ENCODE measurements at regions not wholly inside any gene's neighbourhood (a gene's known extent, or its start where the extent isn't known, plus 50 kb on each side); places are given as distances from the start of the nearest gene placed in this dataset.

GRCh38 chr11:39113606-39114005 lies 2345.8 kb downstream of the LRRC4C start:
- DNase-seq (ENCODE audit: insufficient read length) (no peak), FAIRE-seq (no peak)
- TF ChIP-seq POLR2A (IDR thresholded peaks at IDR 0.05; ENCODE audit: low read depth, low read length) (no peak), POLR2AphosphoS5 (IDR thresholded peaks at IDR 0.05; ENCODE audit: low read depth, low read length) (no peak), TAF1 (IDR thresholded peaks at IDR 0.05; ENCODE audit: borderline replicate concordance, low read depth, low read length) (no peak)

GRCh38 chr11:39102236-39102635 lies 2357.2 kb downstream of the LRRC4C start:
- no peak for TF ChIP-seq POLR2AphosphoS5 (IDR thresholded peaks at IDR 0.05; ENCODE audit: low read depth, low read length)
- no peak for TF ChIP-seq POLR2A (IDR thresholded peaks at IDR 0.05; ENCODE audit: low read depth, low read length)
- TF ChIP-seq TAF1 (IDR thresholded peaks at IDR 0.05; ENCODE audit: borderline replicate concordance, low read depth, low read length), result no peak
- FAIRE-seq, result no peak
- no peak for DNase-seq (ENCODE audit: insufficient read length)

GRCh38 chr11:39078465-39078864 lies 2381.0 kb downstream of the LRRC4C start:
- no peak for FAIRE-seq
- no peak for TF ChIP-seq TAF1 (IDR thresholded peaks at IDR 0.05; ENCODE audit: borderline replicate concordance, low read depth, low read length)
- TF ChIP-seq POLR2A (IDR thresholded peaks at IDR 0.05; ENCODE audit: low read depth, low read length), result no peak
- TF ChIP-seq POLR2AphosphoS5 (IDR thresholded peaks at IDR 0.05; ENCODE audit: low read depth, low read length), result no peak

DNA sequence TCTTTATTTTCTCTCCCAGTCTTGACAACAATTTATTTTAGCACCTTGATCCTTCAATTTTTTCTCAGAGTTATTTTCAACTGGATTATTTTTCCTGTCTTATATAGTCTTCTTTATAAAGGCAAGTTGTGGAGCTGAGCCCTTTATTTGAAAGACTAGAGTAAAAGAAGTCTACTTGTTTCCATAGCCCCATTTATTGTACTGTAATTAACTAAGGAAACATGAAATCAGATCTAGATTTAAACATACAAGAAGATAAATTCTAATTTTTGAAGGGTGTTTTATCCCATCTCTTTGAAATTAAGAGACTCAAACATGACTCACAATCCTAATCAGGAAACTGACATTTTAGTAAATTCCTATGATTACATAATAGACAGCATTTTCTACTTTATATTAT lies 2421.8 kb downstream of the LRRC4C start:
- no peak for FAIRE-seq

More at GRCh38 chr11:39078465-39078864, 2381.0 kb downstream of the LRRC4C start:
- no peak for DNase-seq (ENCODE audit: insufficient read length)

GRCh38 chr11:39036021-39036420 lies 2423.4 kb downstream of the LRRC4C start:
- no peak for TF ChIP-seq POLR2AphosphoS5 (IDR thresholded peaks at IDR 0.05; ENCODE audit: low read depth, low read length)

More for the DNA sequence above, 2421.8 kb downstream of the LRRC4C start:
- TF ChIP-seq POLR2A (IDR thresholded peaks at IDR 0.05; ENCODE audit: low read depth, low read length), result no peak
- TF ChIP-seq POLR2AphosphoS5 (IDR thresholded peaks at IDR 0.05; ENCODE audit: low read depth, low read length), result no peak
- no peak for TF ChIP-seq TAF1 (IDR thresholded peaks at IDR 0.05; ENCODE audit: borderline replicate concordance, low read depth, low read length)
- DNase-seq (ENCODE audit: insufficient read length), result no peak

GRCh38 chr11:39021539-39021938 lies 2423.5 kb upstream of the RAG2 start:
- DNase-seq (ENCODE audit: insufficient read length) (no peak), FAIRE-seq (no peak)
- TF ChIP-seq POLR2A (IDR thresholded peaks at IDR 0.05; ENCODE audit: low read depth, low read length) (no peak), POLR2AphosphoS5 (IDR thresholded peaks at IDR 0.05; ENCODE audit: low read depth, low read length) (no peak), TAF1 (IDR thresholded peaks at IDR 0.05; ENCODE audit: borderline replicate concordance, low read depth, low read length) (no peak)

More at GRCh38 chr11:39036021-39036420, 2423.4 kb downstream of the LRRC4C start:
- DNase-seq (ENCODE audit: insufficient read length) (no peak), FAIRE-seq (no peak)

DNA sequence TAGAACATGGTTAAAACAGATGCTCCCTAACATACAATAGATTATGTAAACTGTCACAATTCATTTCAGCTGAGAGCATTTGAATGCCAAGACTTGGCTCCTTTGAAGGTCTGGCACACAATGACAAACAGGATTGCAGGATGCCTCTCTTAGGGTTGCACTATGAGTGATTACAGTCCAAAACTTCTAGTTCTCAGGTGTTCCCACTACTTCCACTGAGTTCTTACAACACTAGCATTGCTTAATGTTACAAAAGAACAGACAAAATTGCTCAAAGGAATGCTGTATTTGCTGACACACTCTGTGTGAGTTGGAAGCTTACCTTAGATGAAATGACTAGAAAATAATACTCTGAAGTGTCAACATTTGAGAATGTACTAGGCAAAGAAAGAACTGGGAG lies 2413.8 kb upstream of the RAG2 start:
- FAIRE-seq (no peak), DNase-seq (ENCODE audit: insufficient read length) (no peak)
- TF ChIP-seq POLR2A (IDR thresholded peaks at IDR 0.05; ENCODE audit: low read depth, low read length) (no peak), TAF1 (IDR thresholded peaks at IDR 0.05; ENCODE audit: borderline replicate concordance, low read depth, low read length) (no peak), POLR2AphosphoS5 (IDR thresholded peaks at IDR 0.05; ENCODE audit: low read depth, low read length) (no peak)

- FAIRE-seq (no peak), DNase-seq (ENCODE audit: insufficient read length) (no peak)
- no peak for TF ChIP-seq POLR2AphosphoS5 (IDR thresholded peaks at IDR 0.05; ENCODE audit: low read depth, low read length)
- no peak for TF ChIP-seq POLR2A (IDR thresholded peaks at IDR 0.05; ENCODE audit: low read depth, low read length)
- TF ChIP-seq TAF1 (IDR thresholded peaks at IDR 0.05; ENCODE audit: borderline replicate concordance, low read depth, low read length), result no peak
Observed at GRCh38 chr11:38990841-38991240, 2392.8 kb upstream of the RAG2 start.

- DNase-seq (ENCODE audit: insufficient read length) (no peak), FAIRE-seq (no peak)
- no peak for TF ChIP-seq POLR2A (IDR thresholded peaks at IDR 0.05; ENCODE audit: low read depth, low read length)
- no peak for TF ChIP-seq TAF1 (IDR thresholded peaks at IDR 0.05; ENCODE audit: borderline replicate concordance, low read depth, low read length)
- TF ChIP-seq POLR2AphosphoS5 (IDR thresholded peaks at IDR 0.05; ENCODE audit: low read depth, low read length), result no peak
Observed at GRCh38 chr11:38990139-38990538, 2392.1 kb upstream of the RAG2 start.

GRCh38 chr11:38988908-38989307 lies 2390.9 kb upstream of the RAG2 start:
- FAIRE-seq, result no peak
- TF ChIP-seq POLR2A (IDR thresholded peaks at IDR 0.05; ENCODE audit: low read depth, low read length) (no peak), POLR2AphosphoS5 (IDR thresholded peaks at IDR 0.05; ENCODE audit: low read depth, low read length) (no peak), TAF1 (IDR thresholded peaks at IDR 0.05; ENCODE audit: borderline replicate concordance, low read depth, low read length) (no peak)
- DNase-seq (ENCODE audit: insufficient read length), result no peak

DNA sequence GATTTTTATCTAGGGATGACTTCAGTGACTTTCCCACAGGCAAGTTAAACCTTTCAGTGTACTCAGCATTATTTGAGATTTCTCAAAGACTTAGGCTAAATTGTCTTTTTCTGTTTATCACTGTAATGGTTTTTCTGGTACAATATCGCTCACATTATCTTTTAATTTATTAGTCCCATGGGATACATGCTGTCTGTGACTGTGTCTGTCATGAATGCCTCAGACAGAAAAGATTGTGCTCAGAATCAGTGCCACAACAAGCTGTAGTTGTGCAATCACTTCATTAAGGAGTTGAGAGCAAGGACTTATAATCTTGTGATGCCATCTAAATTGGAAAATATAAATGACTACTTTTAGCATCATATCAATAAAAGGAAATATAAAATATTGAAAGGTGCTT lies 2374.2 kb upstream of the RAG2 start:
- no peak for FAIRE-seq
- TF ChIP-seq POLR2AphosphoS5 (IDR thresholded peaks at IDR 0.05; ENCODE audit: low read depth, low read length), result no peak
- no peak for TF ChIP-seq POLR2A (IDR thresholded peaks at IDR 0.05; ENCODE audit: low read depth, low read length)
- no peak for TF ChIP-seq TAF1 (IDR thresholded peaks at IDR 0.05; ENCODE audit: borderline replicate concordance, low read depth, low read length)
- no peak for DNase-seq (ENCODE audit: insufficient read length)

DNA sequence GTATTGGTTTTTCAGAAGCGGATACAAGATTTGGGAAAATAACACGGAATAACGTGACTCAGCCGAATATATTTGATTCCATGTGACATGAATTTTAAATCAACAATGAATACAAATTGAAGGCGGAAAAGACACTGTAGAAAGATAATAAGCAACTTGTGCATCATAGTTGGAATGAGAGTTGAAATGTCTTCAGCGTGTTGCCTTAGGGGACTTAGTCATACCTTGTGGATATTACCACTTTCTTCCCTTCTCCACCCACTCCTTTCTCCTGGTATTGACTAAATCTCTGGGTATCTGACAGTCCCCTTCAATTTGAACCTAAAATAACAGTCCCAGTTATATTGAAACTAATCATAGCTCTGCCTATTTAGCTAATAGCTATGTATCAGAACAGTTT lies 2373.1 kb upstream of the RAG2 start:
- DNase-seq (ENCODE audit: insufficient read length) (no peak), FAIRE-seq (no peak)
- TF ChIP-seq POLR2A (IDR thresholded peaks at IDR 0.05; ENCODE audit: low read depth, low read length), result no peak
- no peak for TF ChIP-seq POLR2AphosphoS5 (IDR thresholded peaks at IDR 0.05; ENCODE audit: low read depth, low read length)
- no peak for TF ChIP-seq TAF1 (IDR thresholded peaks at IDR 0.05; ENCODE audit: borderline replicate concordance, low read depth, low read length)

- FAIRE-seq (no peak), DNase-seq (ENCODE audit: insufficient read length) (no peak)
- TF ChIP-seq POLR2AphosphoS5 (IDR thresholded peaks at IDR 0.05; ENCODE audit: low read depth, low read length), result no peak
- TF ChIP-seq POLR2A (IDR thresholded peaks at IDR 0.05; ENCODE audit: low read depth, low read length), result no peak
- TF ChIP-seq TAF1 (IDR thresholded peaks at IDR 0.05; ENCODE audit: borderline replicate concordance, low read depth, low read length), result no peak
Observed at GRCh38 chr11:38968951-38969350, 2370.9 kb upstream of the RAG2 start.
